ENCODE measurements at regions not wholly inside any gene's neighbourhood (a gene's known extent, or its start where the extent isn't known, plus 50 kb on each side); places are given as distances from the start of the nearest gene placed in this dataset.

DNA sequence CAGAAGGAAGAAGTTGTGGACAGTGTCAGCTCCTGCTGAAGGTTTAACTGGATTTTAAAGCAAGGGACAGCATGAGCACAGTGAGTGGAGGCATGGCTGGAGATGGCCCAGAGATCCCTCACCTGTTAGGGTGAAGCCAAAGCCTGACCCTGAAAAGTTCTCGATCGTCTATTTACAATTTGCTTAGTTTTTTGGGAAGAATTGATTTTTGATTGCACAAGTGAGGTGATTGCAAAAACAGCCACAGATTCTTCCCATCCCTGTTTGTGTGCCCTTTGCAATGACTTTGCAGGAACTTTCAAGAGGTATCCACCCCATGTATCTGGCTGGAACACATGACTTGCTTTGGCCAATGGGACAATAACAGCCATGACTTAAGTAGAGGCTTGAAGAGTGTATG is 170.1 kb downstream of the TFAP2C start:
- no peak for TF ChIP-seq EZH2 (IDR thresholded peaks at IDR 0.05; ENCODE audit: borderline replicate concordance, control insufficient read depth, low read depth, low read length)
- TF ChIP-seq, protein P1, sequence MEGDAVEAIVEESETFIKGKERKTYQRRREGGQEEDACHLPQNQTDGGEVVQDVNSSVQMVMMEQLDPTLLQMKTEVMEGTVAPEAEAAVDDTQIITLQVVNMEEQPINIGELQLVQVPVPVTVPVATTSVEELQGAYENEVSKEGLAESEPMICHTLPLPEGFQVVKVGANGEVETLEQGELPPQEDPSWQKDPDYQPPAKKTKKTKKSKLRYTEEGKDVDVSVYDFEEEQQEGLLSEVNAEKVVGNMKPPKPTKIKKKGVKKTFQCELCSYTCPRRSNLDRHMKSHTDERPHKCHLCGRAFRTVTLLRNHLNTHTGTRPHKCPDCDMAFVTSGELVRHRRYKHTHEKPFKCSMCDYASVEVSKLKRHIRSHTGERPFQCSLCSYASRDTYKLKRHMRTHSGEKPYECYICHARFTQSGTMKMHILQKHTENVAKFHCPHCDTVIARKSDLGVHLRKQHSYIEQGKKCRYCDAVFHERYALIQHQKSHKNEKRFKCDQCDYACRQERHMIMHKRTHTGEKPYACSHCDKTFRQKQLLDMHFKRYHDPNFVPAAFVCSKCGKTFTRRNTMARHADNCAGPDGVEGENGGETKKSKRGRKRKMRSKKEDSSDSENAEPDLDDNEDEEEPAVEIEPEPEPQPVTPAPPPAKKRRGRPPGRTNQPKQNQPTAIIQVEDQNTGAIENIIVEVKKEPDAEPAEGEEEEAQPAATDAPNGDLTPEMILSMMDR (IDR thresholded peaks at IDR 0.05 in 2 of 3, conservative IDR thresholded peaks at IDR 0.05 in 1 of 3; ENCODE audit: control insufficient read depth in 2 of 3, extremely low read depth in 1 of 3, insufficient read depth in 1 of 3, low read depth in 3 of 3, low read length in 3 of 3): no peak
- TF ChIP-seq ESRRA (IDR thresholded peaks at IDR 0.05; ENCODE audit: low read length): no peak
- no peak for TF ChIP-seq ZZZ3 (IDR thresholded peaks at IDR 0.05; ENCODE audit: control insufficient read depth, insufficient read length, low read depth)
- TF ChIP-seq RAD51 (IDR thresholded peaks at IDR 0.05): no peak
